Neuronal stem cell (in vitro differentiated cells): ENCODE measurements at regions not wholly inside any gene's neighbourhood (a gene's known extent, or its start where the extent isn't known, plus 50 kb on each side); places are given as distances from the start of the nearest gene placed in this dataset.

Experiments
- DNase-seq: peaks from one replicate; pipeline ENCODE4 v3.0.0-alpha.2; 2013; ENCODE audit warnings: low spot score
- H2AFZ ChIP-seq: one replicate; pipeline ENCODE4 v1.6.1; 2013; ENCODE audit warnings: mild to moderate bottlenecking, low read length, inconsistent platforms
- H2AK5ac ChIP-seq: 2 replicates; pipeline ENCODE4 v1.6.1; 2013; ENCODE audit warnings: low read depth, mild to moderate bottlenecking, inconsistent platforms, low read length, moderate library complexity, mixed read lengths
- H2BK120ac ChIP-seq: 2 replicates; pipeline ENCODE4 v1.6.1; 2013; ENCODE audit warnings: low read depth, mild to moderate bottlenecking, inconsistent platforms, low read length, moderate library complexity, mixed read lengths
- H2BK12ac ChIP-seq: one replicate; pipeline ENCODE4 v1.6.1; 2013; ENCODE audit warnings: low read length, inconsistent platforms
- H2BK15ac ChIP-seq: 2 replicates; pipeline ENCODE4 v1.6.1; 2013; ENCODE audit warnings: mild to moderate bottlenecking, low read length, inconsistent platforms, mixed read lengths
- H2BK5ac ChIP-seq: one replicate; pipeline ENCODE4 v1.6.1; 2013; ENCODE audit warnings: inconsistent platforms, mild to moderate bottlenecking, low read length, moderate library complexity
- H3K14ac ChIP-seq: one replicate; pipeline ENCODE4 v1.6.1; 2013; ENCODE audit warnings: low read length, inconsistent platforms
- H3K18ac ChIP-seq: 2 replicates; pipeline ENCODE4 v1.6.1; 2013; ENCODE audit warnings: low read length, inconsistent platforms
- H3K23ac ChIP-seq: 2 replicates; pipeline ENCODE4 v1.6.1; 2013; ENCODE audit warnings: low read depth, mild to moderate bottlenecking, mixed read lengths, low read length, inconsistent platforms; ENCODE audit not compliant: poor library complexity
- H3K27ac ChIP-seq: replicated peaks from 3 replicates; pipeline ENCODE4 v1.5.1; 2013; ENCODE audit warnings: low read length, inconsistent platforms
- H3K27me3 ChIP-seq, 3 experiments: 2 replicates each; pipeline ENCODE4 v1.6.1; 2013; ENCODE audit warnings: low read length in 3 of 3, mild to moderate bottlenecking in 2 of 3, inconsistent platforms in 1 of 3, low read depth in 1 of 3, mixed read lengths in 1 of 3, moderate library complexity in 1 of 3; ENCODE audit not compliant: control insufficient read depth in 3 of 3, insufficient read depth in 3 of 3
- H3K36me3 ChIP-seq, 2 donors: replicated peaks in 1 of 2; 2 replicates each; pipeline ENCODE4 v1.6.1; 2013; ENCODE audit warnings: low read length in 2 of 2; ENCODE audit not compliant: control insufficient read depth in 2 of 2, insufficient read depth in 2 of 2
- H3K4ac ChIP-seq: 2 replicates; pipeline ENCODE4 v1.6.1; 2013; ENCODE audit warnings: inconsistent platforms, mild to moderate bottlenecking, low read length, moderate library complexity
- H3K4me1 ChIP-seq, 2 donors: 1 replicate in 1 of 2; 2 replicates in 1 of 2; pipeline ENCODE4 v1.6.1; 2013; ENCODE audit warnings: low read length in 2 of 2, low read depth in 1 of 2; ENCODE audit not compliant: control insufficient read depth in 2 of 2, insufficient read depth in 1 of 2
- H3K4me2 ChIP-seq: one replicate; pipeline ENCODE4 v1.6.1; 2013; ENCODE audit warnings: mild to moderate bottlenecking, low read length, inconsistent platforms; ENCODE audit not compliant: insufficient read depth, poor library complexity, severe bottlenecking
- H3K4me3 ChIP-seq, 2 donors: 2 replicates each; pipeline ENCODE4 v1.5.1; 2013; ENCODE audit warnings: low read length in 2 of 2, mild to moderate bottlenecking in 2 of 2, inconsistent platforms in 1 of 2, moderate library complexity in 1 of 2
- H3K79me1 ChIP-seq: one replicate; pipeline ENCODE4 v1.6.1; 2013; ENCODE audit warnings: low read depth, mild to moderate bottlenecking, inconsistent platforms, low read length, moderate library complexity
- H3K9ac ChIP-seq: one replicate; pipeline ENCODE4 v1.6.1; 2013; ENCODE audit warnings: mild to moderate bottlenecking, low read depth, low read length, inconsistent platforms; ENCODE audit not compliant: poor library complexity
- H3K9me3 ChIP-seq, 2 donors: replicated peaks in 1 of 2; 2 replicates each; pipeline versions ENCODE3 to v1.6.1; 2013; ENCODE audit warnings: low read length in 2 of 2, mild to moderate bottlenecking in 2 of 2, inconsistent platforms in 1 of 2, low read depth in 1 of 2, mixed read lengths in 1 of 2, moderate library complexity in 1 of 2; ENCODE audit not compliant: control insufficient read depth in 2 of 2, insufficient read depth in 1 of 2
- H4K8ac ChIP-seq: one replicate; pipeline ENCODE4 v1.6.1; 2013; ENCODE audit warnings: low read depth, mild to moderate bottlenecking, inconsistent platforms, low read length, moderate library complexity
- H4K91ac ChIP-seq: one replicate; pipeline ENCODE4 v1.6.1; 2013; ENCODE audit warnings: low read length, low read depth, mild to moderate bottlenecking, inconsistent platforms; ENCODE audit not compliant: poor library complexity
- WGBS, 2 donors: extraction: QIAGEN DNeasy Blood & Tissue Kit; methylation state at CpG; one replicate each; pipeline ENCODE4 v1.1.7; 2013; ENCODE audit warnings: missing lambda C conversion rate in 2 of 2, mixed read lengths in 1 of 2; ENCODE audit not compliant: insufficient read length in 2 of 2, insufficient replicate concordance in 1 of 2; ENCODE audit errors: extremely low coverage in 2 of 2; 5-methylcytosine and 5-hydroxymethylcytosine counted together

GRCh38 chr4:59054086-59054485, 1943.9 kb upstream of the IGFBP7 start:
- WGBS, 2 donors = no CpG with 5 or more reads among the region's 1 CpG
- Histone ChIP-seq H3K9ac (no peak overlapping the region), H2AFZ (no peak overlapping the region), H3K79me1 (no peaks in the 10 kb centered on the region), H3K4ac (no peak overlapping the region), H2BK15ac (no peak overlapping the region), H3K36me3 (no peaks in the 10 kb centered on the region), H3K4me1 (no peaks in the 10 kb centered on the region), H4K91ac (no peak overlapping the region), H3K4me3 (no peak overlapping the region), H4K8ac (no peak overlapping the region), H3K23ac (no peak overlapping the region), H3K27ac (no peak overlapping the region), H3K14ac (no peak overlapping the region), H3K4me2 (no peak overlapping the region), H2BK12ac (no peak overlapping the region), H2BK120ac (no peak overlapping the region), H2BK5ac (no peak overlapping the region), H3K9me3 (no peaks in the 10 kb centered on the region), H3K18ac (no peak overlapping the region), H3K27me3 (no peaks in the 10 kb centered on the region), H2AK5ac (no peak overlapping the region)
- DNase-seq = no peak

GRCh38 chr4:59057804-59058203, 1947.6 kb upstream of the IGFBP7 start:
- no peaks in the 10 kb centered on the region for H3K27me3 ChIP-seq
- H3K36me3 ChIP-seq = no peaks in the 10 kb centered on the region
- no peak overlapping the region for H3K23ac ChIP-seq
- no peak overlapping the region for H3K9ac ChIP-seq
- no peak overlapping the region for H3K18ac ChIP-seq
- H3K4me3 ChIP-seq = no peak overlapping the region
- no peak overlapping the region for H2BK12ac ChIP-seq
- H3K14ac ChIP-seq = no peak overlapping the region
- H3K79me1 ChIP-seq = no peaks in the 10 kb centered on the region
- no peak overlapping the region for H3K4ac ChIP-seq
- H3K4me2 ChIP-seq = no peak overlapping the region
- no peak overlapping the region for H2AK5ac ChIP-seq
- H3K4me1 ChIP-seq = no peaks in the 10 kb centered on the region
- H2BK15ac ChIP-seq = no peak overlapping the region
- H4K91ac ChIP-seq = no peak overlapping the region
- H2AFZ ChIP-seq = no peak overlapping the region
- no peak overlapping the region for H3K27ac ChIP-seq
- H3K9me3 ChIP-seq = no peaks in the 10 kb centered on the region
- H4K8ac ChIP-seq = no peak overlapping the region
- H2BK120ac ChIP-seq = no peak overlapping the region
- no peak for DNase-seq
- no CpG with 5 or more reads among the region's 2 CpGs for WGBS, 2 donors
- no peak overlapping the region for H2BK5ac ChIP-seq

- Histone ChIP-seq H3K27ac (no peak overlapping the region), H2AFZ (no peak overlapping the region), H4K8ac (no peak overlapping the region), H2AK5ac (no peak overlapping the region), H3K23ac (no peak overlapping the region), H3K4me1 (no peaks in the 10 kb centered on the region), H2BK5ac (no peak overlapping the region), H3K9me3 (no peaks in the 10 kb centered on the region), H3K9ac (no peak overlapping the region), H3K14ac (no peak overlapping the region), H3K27me3 (no peaks in the 10 kb centered on the region), H3K4me3 (no peak overlapping the region), H2BK15ac (no peak overlapping the region), H2BK120ac (no peak overlapping the region), H4K91ac (no peak overlapping the region), H3K18ac (no peak overlapping the region), H2BK12ac (no peak overlapping the region), H3K4ac (no peak overlapping the region), H3K79me1 (no peaks in the 10 kb centered on the region), H3K36me3 (no peaks in the 10 kb centered on the region), H3K4me2 (no peak overlapping the region)
- no CpG with 5 or more reads among the region's 2 CpGs for WGBS, 2 donors
- no peak for DNase-seq
These were observed 1948.4 kb upstream of the IGFBP7 start for GRCh38 chr4:59058543-59058942.

- H3K4me1 ChIP-seq = no peaks in the 10 kb centered on the region
- no peak overlapping the region for H2BK12ac ChIP-seq
- WGBS, 2 donors = no CpG with 5 or more reads among the region's 13 CpGs
- no peak overlapping the region for H4K8ac ChIP-seq
- no peak overlapping the region for H2AFZ ChIP-seq
- peak overlapping the region; percentile 67 for H3K18ac ChIP-seq
- H3K4me2 ChIP-seq = no peak overlapping the region
- no peak overlapping the region for H4K91ac ChIP-seq
- H3K27me3 ChIP-seq = no peaks in the 10 kb centered on the region
- no peaks in the 10 kb centered on the region for H3K79me1 ChIP-seq
- no peaks in the 10 kb centered on the region for H3K9me3 ChIP-seq
- no peak overlapping the region for H3K9ac ChIP-seq
- no peak for DNase-seq
- H3K14ac ChIP-seq = no peak overlapping the region
- no peak overlapping the region for H2BK5ac ChIP-seq
- H3K4me3 ChIP-seq = no peak overlapping the region
- no peaks in the 10 kb centered on the region for H3K36me3 ChIP-seq
- H2BK15ac ChIP-seq = no peak overlapping the region
- no peak overlapping the region for H3K27ac ChIP-seq
- no peak overlapping the region for H2BK120ac ChIP-seq
- no peak overlapping the region for H3K23ac ChIP-seq
- no peak overlapping the region for H3K4ac ChIP-seq
- H2AK5ac ChIP-seq = no peak overlapping the region
These were observed 1950.0 kb upstream of the IGFBP7 start for GRCh38 chr4:59060002-59060846.
